ENCODE measurements at regions not wholly inside any gene's neighbourhood (a gene's known extent, or its start where the extent isn't known, plus 50 kb on each side); places are given as distances from the start of the nearest gene placed in this dataset.
"Not testable (repeated sequence)": the region's sequence is repeated elsewhere in the genome, so short reads cannot be mapped to it uniquely, and the experiment has no call there.

DNA sequence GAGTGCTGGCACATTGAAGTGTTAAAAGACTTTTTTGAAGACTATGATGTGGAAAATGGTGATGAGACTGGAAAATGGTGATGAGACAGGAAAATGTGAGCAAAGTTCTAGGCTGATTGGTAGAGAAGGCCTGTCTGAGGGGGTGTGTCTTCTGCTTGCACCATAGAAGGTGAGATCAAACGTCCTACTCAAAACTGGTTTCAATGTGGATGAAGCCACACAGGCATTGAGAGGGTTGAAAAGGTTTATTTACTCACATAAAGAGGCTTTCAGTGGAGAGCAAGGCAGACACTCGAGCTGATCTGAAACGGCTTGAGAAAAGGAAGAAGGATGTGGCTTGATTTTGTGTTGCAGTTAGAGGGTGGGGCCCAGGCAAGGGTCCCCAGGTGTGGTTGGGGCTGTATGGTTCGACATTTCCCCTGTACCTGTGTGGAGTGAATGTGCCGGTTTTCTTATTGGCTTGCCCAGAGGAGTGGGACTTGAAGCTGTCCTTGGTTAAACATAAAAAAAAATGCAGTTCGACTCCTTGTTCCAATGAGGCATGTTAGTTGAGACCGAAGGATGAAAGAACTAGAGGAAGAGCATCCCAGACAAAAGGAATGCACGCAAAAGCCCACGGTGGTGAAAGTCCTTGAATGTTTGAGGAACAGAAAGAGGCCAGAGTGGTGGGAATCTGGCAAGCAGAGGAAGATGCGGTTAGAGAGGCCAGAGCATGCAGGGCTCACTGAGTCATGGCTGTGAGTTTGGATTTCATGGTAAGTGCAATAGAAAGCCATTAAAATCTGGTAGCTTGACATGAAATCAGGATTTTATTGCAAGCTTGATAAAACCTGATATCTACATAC lies 172.3 kb downstream of the EPM2A start:
- DNase-seq (ENCODE audit: low read depth, low spot score) = no peak
- Histone ChIP-seq H3K4me1 (ENCODE audit: insufficient read depth, insufficient read length) (no peaks in the 10 kb centered on the region), H3K9me3 (ENCODE audit: insufficient read depth, low read length) (no peaks in the 10 kb centered on the region), H3K36me3 (ENCODE audit: insufficient read depth, insufficient read length, low read length) (no peaks in the 10 kb centered on the region), H3K9ac (ENCODE audit: insufficient read length, low read depth) (no peak overlapping the region), H3K4me3 (ENCODE audit: insufficient read length, low read depth) (no peak overlapping the region), H3K27me3 (ENCODE audit: insufficient read depth, insufficient read length) (no peaks in the 10 kb centered on the region)
- no peak for TF ChIP-seq ZNF274 (IDR thresholded peaks at IDR 0.05; ENCODE audit: low read depth, low read length)
- no peak for TF ChIP-seq SUZ12 (IDR thresholded peaks at IDR 0.05; ENCODE audit: extremely low read depth, insufficient read depth, insufficient read length)
- no peak for TF ChIP-seq YY1 (IDR thresholded peaks at IDR 0.05; ENCODE audit: insufficient read depth, insufficient read length)

DNA sequence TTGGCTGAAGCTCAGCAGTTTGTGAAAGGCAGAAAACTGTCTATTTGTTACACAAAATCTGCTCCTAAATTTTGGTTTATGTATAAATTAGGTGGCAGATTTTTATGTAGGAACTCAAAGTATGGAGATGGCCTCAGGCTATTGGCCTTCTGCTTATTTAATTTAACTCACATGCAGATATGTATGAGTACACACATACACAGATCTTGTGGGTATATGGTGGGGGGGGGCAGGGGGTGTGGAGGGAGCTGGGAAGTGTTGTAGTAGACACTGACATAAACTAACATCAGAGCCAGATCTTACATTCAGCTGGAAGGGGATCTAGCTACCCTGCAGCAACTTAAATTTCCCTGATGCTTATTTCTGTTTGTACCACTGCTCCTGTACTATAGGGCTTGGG lies 170.8 kb downstream of the EPM2A start:
- no peak overlapping the region for H3K4me3 ChIP-seq (ENCODE audit: insufficient read length, low read depth)
- no peaks in the 10 kb centered on the region for H3K9me3 ChIP-seq (ENCODE audit: insufficient read depth, low read length)
- H3K4me1 ChIP-seq (ENCODE audit: insufficient read depth, insufficient read length) = no peaks in the 10 kb centered on the region
- no peak for DNase-seq (ENCODE audit: low read depth, low spot score)
- H3K9ac ChIP-seq (ENCODE audit: insufficient read length, low read depth) = no peak overlapping the region
- TF ChIP-seq YY1 (IDR thresholded peaks at IDR 0.05; ENCODE audit: insufficient read depth, insufficient read length) = no peak
- TF ChIP-seq ZNF274 (IDR thresholded peaks at IDR 0.05; ENCODE audit: low read depth, low read length) = no peak
- TF ChIP-seq SUZ12 (IDR thresholded peaks at IDR 0.05; ENCODE audit: extremely low read depth, insufficient read depth, insufficient read length) = no peak
- H3K27me3 ChIP-seq (ENCODE audit: insufficient read depth, insufficient read length) = no peaks in the 10 kb centered on the region
- H3K36me3 ChIP-seq (ENCODE audit: insufficient read depth, insufficient read length, low read length) = no peaks in the 10 kb centered on the region

DNA sequence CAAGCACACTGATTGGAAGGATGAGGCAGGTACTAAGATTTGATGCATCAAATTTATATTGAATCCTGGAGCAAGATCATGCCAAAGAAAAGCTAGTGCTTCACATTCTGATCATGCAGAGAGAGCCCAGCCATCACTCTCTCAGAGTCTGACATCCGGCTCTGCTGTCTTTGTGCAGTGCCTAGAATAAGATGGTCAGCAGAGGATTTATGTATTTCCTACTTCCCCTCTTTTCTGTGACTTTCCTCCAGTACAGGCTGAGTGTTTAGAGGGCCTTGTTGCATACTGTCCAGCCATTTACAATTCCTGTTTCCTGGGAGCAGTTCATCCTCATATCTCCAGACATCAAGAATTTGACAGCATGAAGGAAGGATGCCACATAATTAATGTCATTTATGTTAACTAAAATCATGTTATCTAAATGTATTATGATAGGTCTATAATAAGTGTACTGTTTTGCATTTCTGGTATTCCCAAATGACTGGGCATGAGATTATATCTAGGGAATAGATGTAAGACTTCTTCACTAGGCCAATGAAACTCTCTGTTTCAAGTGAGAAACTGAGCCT lies 167.6 kb downstream of the EPM2A start:
- TF ChIP-seq ZNF274 (IDR thresholded peaks at IDR 0.05; ENCODE audit: low read depth, low read length) = no peak
- no peak for TF ChIP-seq YY1 (IDR thresholded peaks at IDR 0.05; ENCODE audit: insufficient read depth, insufficient read length)
- no peak for TF ChIP-seq SUZ12 (IDR thresholded peaks at IDR 0.05; ENCODE audit: extremely low read depth, insufficient read depth, insufficient read length)
- H3K4me1 ChIP-seq (ENCODE audit: insufficient read depth, insufficient read length) = no peaks in the 10 kb centered on the region
- H3K27me3 ChIP-seq (ENCODE audit: insufficient read depth, insufficient read length) = no peaks in the 10 kb centered on the region
- no peak for DNase-seq (ENCODE audit: low read depth, low spot score)
- no peaks in the 10 kb centered on the region for H3K36me3 ChIP-seq (ENCODE audit: insufficient read depth, insufficient read length, low read length)
- H3K9me3 ChIP-seq (ENCODE audit: insufficient read depth, low read length) = no peaks in the 10 kb centered on the region
- no peak overlapping the region for H3K9ac ChIP-seq (ENCODE audit: insufficient read length, low read depth)
- no peak overlapping the region for H3K4me3 ChIP-seq (ENCODE audit: insufficient read length, low read depth)

DNA sequence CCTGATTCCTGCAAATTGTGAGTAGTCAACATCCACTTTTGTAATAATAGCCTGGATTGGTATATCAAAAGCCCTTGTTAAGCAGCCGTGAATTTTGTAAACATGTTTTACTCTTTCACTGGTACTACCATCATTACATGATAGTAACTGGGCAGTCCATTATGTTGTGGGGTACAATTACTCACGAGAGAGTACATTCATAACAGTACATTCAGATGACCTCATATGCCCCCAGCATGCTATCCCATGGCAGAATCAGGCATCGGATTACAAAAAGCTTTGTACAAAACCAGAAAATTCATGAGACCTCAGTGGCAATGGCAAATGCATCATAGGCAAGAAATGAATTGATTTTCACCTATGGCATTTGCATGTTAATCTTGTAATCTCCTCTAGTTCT lies 166.2 kb downstream of the EPM2A start:
- Histone ChIP-seq H3K4me1 (ENCODE audit: insufficient read depth, insufficient read length) (no peaks in the 10 kb centered on the region), H3K27me3 (ENCODE audit: insufficient read depth, insufficient read length) (no peaks in the 10 kb centered on the region), H3K36me3 (ENCODE audit: insufficient read depth, insufficient read length, low read length) (no peaks in the 10 kb centered on the region), H3K9me3 (ENCODE audit: insufficient read depth, low read length) (no peaks in the 10 kb centered on the region), H3K9ac (ENCODE audit: insufficient read length, low read depth) (no peak overlapping the region), H3K4me3 (ENCODE audit: insufficient read length, low read depth) (no peak overlapping the region)
- DNase-seq (ENCODE audit: low read depth, low spot score) = no peak
- TF ChIP-seq ZNF274 (IDR thresholded peaks at IDR 0.05; ENCODE audit: low read depth, low read length) (no peak), SUZ12 (IDR thresholded peaks at IDR 0.05; ENCODE audit: extremely low read depth, insufficient read depth, insufficient read length) (no peak), YY1 (IDR thresholded peaks at IDR 0.05; ENCODE audit: insufficient read depth, insufficient read length) (no peak)

DNA sequence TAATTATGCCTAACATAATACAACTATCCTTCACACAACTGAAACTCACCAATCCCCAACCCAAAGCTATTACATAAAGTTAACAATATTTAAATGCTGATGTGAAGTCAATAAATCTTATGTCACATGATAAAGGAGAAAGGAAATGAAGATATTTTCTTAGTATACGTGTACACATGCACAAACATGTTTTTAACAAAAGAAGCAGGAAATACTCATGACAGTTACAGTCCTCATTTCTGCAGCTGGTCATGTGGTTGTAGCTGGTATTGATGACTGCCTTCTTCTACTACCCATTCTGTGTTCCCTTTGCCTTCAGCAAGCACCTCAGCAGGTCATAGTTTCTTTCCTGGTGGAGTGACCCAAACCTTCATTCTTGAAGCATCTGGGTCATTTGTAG lies 165.0 kb downstream of the EPM2A start:
- H3K4me1 ChIP-seq (ENCODE audit: insufficient read depth, insufficient read length); DNase-seq (ENCODE audit: low read depth, low spot score): not testable (repeated sequence)

DNA sequence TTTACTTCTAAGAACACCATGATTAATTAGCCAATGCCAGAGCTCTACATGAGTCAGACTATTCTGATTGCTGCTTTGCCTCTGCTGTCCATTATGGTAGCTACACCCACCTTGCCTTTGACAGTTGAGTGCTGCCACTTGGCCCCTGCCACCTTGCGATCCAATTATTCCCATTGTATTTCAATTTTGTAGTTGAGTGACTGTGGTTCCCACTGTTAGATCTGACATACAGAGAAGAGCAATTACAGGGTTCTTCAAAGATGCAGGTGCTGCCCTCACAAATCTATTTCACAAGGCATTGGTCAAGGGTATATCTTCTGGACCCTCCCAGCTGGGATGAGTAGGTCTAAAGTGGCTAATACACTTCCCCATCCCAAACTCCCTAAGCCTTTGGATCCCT lies 161.1 kb downstream of the EPM2A start:
- not testable (repeated sequence) for H3K36me3 ChIP-seq (ENCODE audit: insufficient read depth, insufficient read length, low read length); H3K9ac ChIP-seq (ENCODE audit: insufficient read length, low read depth); H3K27me3 ChIP-seq (ENCODE audit: insufficient read depth, insufficient read length); H3K4me1 ChIP-seq (ENCODE audit: insufficient read depth, insufficient read length); H3K4me3 ChIP-seq (ENCODE audit: insufficient read length, low read depth); H3K9me3 ChIP-seq (ENCODE audit: insufficient read depth, low read length); DNase-seq (ENCODE audit: low read depth, low spot score)

More for the DNA sequence above, 165.0 kb downstream of the EPM2A start:
- H3K36me3 ChIP-seq (ENCODE audit: insufficient read depth, insufficient read length, low read length); H3K9ac ChIP-seq (ENCODE audit: insufficient read length, low read depth); H3K4me3 ChIP-seq (ENCODE audit: insufficient read length, low read depth); H3K27me3 ChIP-seq (ENCODE audit: insufficient read depth, insufficient read length); H3K9me3 ChIP-seq (ENCODE audit: insufficient read depth, low read length): not testable (repeated sequence)

Measured in NT2/D1 (cell line).